H1 (cell line): ENCODE measurements at regions not wholly inside any gene's neighbourhood (a gene's known extent, or its start where the extent isn't known, plus 50 kb on each side); places are given as distances from the start of the nearest gene placed in this dataset.
A peak's percentile ranks its signal among the peaks of the same experiment; 100 is the strongest.

ENCODE experiments used
- CTCF ChIA-PET: fragments of 300-600 bp; sonication (Branson Sonifier 250); formaldehyde crosslinking; loops from one replicate; lab custom pipeline; 2021; ENCODE audit not compliant: partially characterized antibody; lab: Charles Lee
- POLR2A ChIA-PET: fragments of 300-600 bp; sonication (Branson Sonifier 250); formaldehyde crosslinking; loops from one replicate; lab custom pipeline; 2021; ENCODE audit warnings: inconsistent platforms; ENCODE audit not compliant: partially characterized antibody; lab: Charles Lee
- DNase-seq, 2 experiments: peaks; one replicate each; pipeline versions ENCODE4 v3.0.0 to v3.0.0-alpha.2; 2010 to 2022; ENCODE audit warnings: low spot score in 2 of 2, low read depth in 1 of 2, mixed read lengths in 1 of 2
- FAIRE-seq: peaks from 2 replicates; lab custom pipeline; 2011; peaks lifted over from hg19 to GRCh38; lab: Jason Lieb, UNC
- H2AFZ ChIP-seq: 2 replicates; pipeline ENCODE4 v1.8.1; 2012; ENCODE audit warnings: low read length, inconsistent platforms
- H2AK5ac ChIP-seq: 2 replicates; pipeline ENCODE4 v1.6.1; 2013; ENCODE audit warnings: low read depth, low read length
- H2BK120ac ChIP-seq: replicated peaks from 2 replicates; pipeline ENCODE3; 2013; ENCODE audit warnings: low read depth, low read length, inconsistent platforms
- H2BK12ac ChIP-seq: 2 replicates; pipeline ENCODE4 v1.6.1; 2013; ENCODE audit warnings: low read depth, low read length
- H2BK15ac ChIP-seq: 2 replicates; pipeline ENCODE4 v1.6.1; 2013; ENCODE audit warnings: low read length
- H2BK20ac ChIP-seq: 2 replicates; pipeline ENCODE4 v1.6.1; 2013; ENCODE audit warnings: low read length
- H2BK5ac ChIP-seq: 2 replicates; pipeline ENCODE4 v1.6.1; 2013; ENCODE audit warnings: low read depth, low read length
- H3K14ac ChIP-seq: 2 replicates; pipeline ENCODE4 v1.6.1; 2013; ENCODE audit warnings: inconsistent platforms; ENCODE audit not compliant: insufficient read length
- H3K18ac ChIP-seq: 2 replicates; pipeline ENCODE4 v1.6.1; 2013; ENCODE audit warnings: low read length; ENCODE audit errors: extremely low read depth
- H3K23ac ChIP-seq: 2 replicates; pipeline ENCODE4 v1.6.1; 2013; ENCODE audit warnings: inconsistent platforms; ENCODE audit not compliant: insufficient read length
- H3K23me2 ChIP-seq: 2 replicates; pipeline ENCODE4 v1.6.1; 2013; ENCODE audit warnings: low read depth, low read length
- H3K27ac ChIP-seq: 2 replicates; pipeline ENCODE4 v1.6.1; 2011; ENCODE audit warnings: low read depth, low read length, inconsistent platforms
- H3K27me3 ChIP-seq, 4 experiments: replicated peaks in 1 of 4; 1 replicate in 1 of 4; 2 replicates in 3 of 4; pipeline versions ENCODE4 v1.6.1 to v1.8.1; 2011 to 2013; ENCODE audit warnings: low read length in 3 of 4, mild to moderate bottlenecking in 3 of 4, inconsistent platforms in 2 of 4, mixed read lengths in 2 of 4, moderate library complexity in 1 of 4; ENCODE audit not compliant: control insufficient read depth in 3 of 4, insufficient read depth in 3 of 4; ENCODE audit errors: extremely low read depth in 1 of 4
- H3K36me3 ChIP-seq, 4 experiments: 2 replicates each; pipeline versions ENCODE4 v1.6.1 to v1.8.1; 2011 to 2013; ENCODE audit warnings: mild to moderate bottlenecking in 4 of 4, low read length in 3 of 4, moderate library complexity in 2 of 4, control low read depth in 1 of 4, inconsistent platforms in 1 of 4; ENCODE audit not compliant: insufficient read depth in 4 of 4, control insufficient read depth in 2 of 4
- H3K4ac ChIP-seq: replicated peaks from 2 replicates; pipeline ENCODE3; 2013; ENCODE audit warnings: low read length, low read depth, mixed read lengths, inconsistent platforms; ENCODE audit not compliant: insufficient read length
- H3K4me1 ChIP-seq, 4 experiments: replicated peaks in 1 of 4; 1 replicate in 1 of 4; 2 replicates in 3 of 4; pipeline versions ENCODE4 v1.6.1 to v1.8.1; 2011 to 2013; ENCODE audit warnings: low read length in 3 of 4, inconsistent platforms in 2 of 4, mixed read lengths in 1 of 4; ENCODE audit not compliant: insufficient read depth in 4 of 4, control insufficient read depth in 3 of 4
- H3K4me2 ChIP-seq, 2 experiments: 2 replicates each; pipeline versions ENCODE4 v1.6.1 to v1.8.1; 2011 to 2013; ENCODE audit warnings: low read depth in 2 of 2, low read length in 2 of 2, control low read depth in 1 of 2, inconsistent platforms in 1 of 2, mild to moderate bottlenecking in 1 of 2; ENCODE audit not compliant: insufficient read depth in 1 of 2
- H3K4me3 ChIP-seq, 4 experiments: fragments of 200-600, 300-600 bp in 1 of 4; sonication (generic), shearing (Covaris generic), sonication (Bioruptor Twin) in 1 of 4; 2 replicates each; pipeline versions ENCODE4 v1.5.1 to v1.8.1; 2011 to 2016; ENCODE audit warnings: low read length in 4 of 4, low read depth in 3 of 4, control low read depth in 2 of 4, inconsistent platforms in 2 of 4, mild to moderate bottlenecking in 2 of 4, mixed read lengths in 1 of 4, moderate library complexity in 1 of 4; ENCODE audit not compliant: insufficient read depth in 2 of 4; ENCODE audit errors: extremely low read depth in 1 of 4
- H3K56ac ChIP-seq: replicated peaks from 2 replicates; pipeline ENCODE3; 2013; ENCODE audit warnings: low read depth, mild to moderate bottlenecking, mixed read lengths, low read length, inconsistent platforms; ENCODE audit not compliant: insufficient read length
- H3K79me1 ChIP-seq: 2 replicates; pipeline ENCODE4 v1.6.1; 2013; ENCODE audit warnings: low read depth, low read length, control low read depth
- H3K79me2 ChIP-seq, 2 experiments: 2 replicates each; pipeline versions ENCODE4 v1.6.1 to v1.8.1; 2012 to 2013; ENCODE audit warnings: low read length in 2 of 2, mild to moderate bottlenecking in 2 of 2, inconsistent platforms in 1 of 2; ENCODE audit not compliant: insufficient read depth in 2 of 2, control insufficient read depth in 1 of 2
- H3K9ac ChIP-seq, 4 experiments: replicated peaks in 1 of 4; 1 replicate in 1 of 4; 2 replicates in 3 of 4; pipeline versions ENCODE4 v1.6.1 to v1.8.1; 2011 to 2013; ENCODE audit warnings: low read depth in 3 of 4, low read length in 3 of 4, control low read depth in 2 of 4, mild to moderate bottlenecking in 2 of 4, moderate library complexity in 2 of 4, inconsistent platforms in 1 of 4; ENCODE audit errors: extremely low read depth in 1 of 4
- H3K9me3 ChIP-seq, 2 experiments: 2 replicates each; pipeline versions ENCODE4 v1.6.1 to v1.8.1; 2012 to 2013; ENCODE audit warnings: mild to moderate bottlenecking in 2 of 2, moderate library complexity in 2 of 2, control low read depth in 1 of 2, inconsistent platforms in 1 of 2, low read depth in 1 of 2, low read length in 1 of 2, mixed read lengths in 1 of 2; ENCODE audit not compliant: insufficient read depth in 2 of 2
- H4K20me1 ChIP-seq, 2 experiments: replicated peaks in 1 of 2; 2 replicates each; pipeline versions ENCODE3 to v1.8.1; 2011 to 2013; ENCODE audit warnings: inconsistent platforms in 2 of 2, low read length in 2 of 2, mild to moderate bottlenecking in 1 of 2; ENCODE audit not compliant: insufficient read depth in 2 of 2, control insufficient read depth in 1 of 2
- H4K5ac ChIP-seq: 2 replicates; pipeline ENCODE4 v1.6.1; 2013; ENCODE audit warnings: low read length, low read depth, mixed read lengths, inconsistent platforms; ENCODE audit not compliant: insufficient read length
- H4K8ac ChIP-seq: 2 replicates; pipeline ENCODE4 v1.8.0; 2013; ENCODE audit warnings: mild to moderate bottlenecking, moderate library complexity, low read length, inconsistent platforms; ENCODE audit not compliant: insufficient read depth; ENCODE audit errors: extremely low read depth
- H4K91ac ChIP-seq: replicated peaks from 2 replicates; pipeline ENCODE3; 2013; ENCODE audit warnings: low read length, mixed read lengths, inconsistent platforms; ENCODE audit not compliant: insufficient read length
- ATF2 ChIP-seq: IDR thresholded peaks from 2 replicates; pipeline ENCODE4 v1.6.1; 2012; ENCODE audit warnings: low read length, inconsistent platforms
- BCL11A ChIP-seq, 2 experiments: IDR thresholded peaks; one replicate each; pipeline ENCODE4 v1.6.1; 2011; ENCODE audit warnings: low read depth in 2 of 2, low read length in 2 of 2, mild to moderate bottlenecking in 2 of 2
- CTCF ChIP-seq, 3 experiments: IDR thresholded peaks; 1 replicate in 2 of 3; 2 replicates in 1 of 3; pipeline versions ENCODE4 v1.5.1 to v1.6.1; 2011; ENCODE audit warnings: low read length in 3 of 3, mild to moderate bottlenecking in 3 of 3, inconsistent platforms in 2 of 3, low read depth in 1 of 3, moderate library complexity in 1 of 3; ENCODE audit not compliant: insufficient read depth in 1 of 3; ENCODE audit errors: control extremely low read depth in 1 of 3
- KDM4A ChIP-seq: IDR thresholded peaks from one replicate; pipeline ENCODE4 v1.7.1; 2012; ENCODE audit warnings: low read depth, mild to moderate bottlenecking, moderate library complexity, low read length, inconsistent platforms; ENCODE audit not compliant: severe bottlenecking
- KDM5A ChIP-seq: fragments of 200-600 bp; IDR thresholded peaks from 2 replicates; pipeline ENCODE4 v1.7.1; 2012; ENCODE audit warnings: mild to moderate bottlenecking, low read length, inconsistent platforms, mixed read lengths
- MAFK ChIP-seq: IDR thresholded peaks from 2 replicates; pipeline ENCODE4 v1.6.1; 2012; ENCODE audit warnings: low read depth, mild to moderate bottlenecking, improper control_type of control experiment, low read length
- RAD21 ChIP-seq, 2 experiments: IDR thresholded peaks in 1 of 2; conservative IDR thresholded peaks in 1 of 2; 2 replicates each; pipeline ENCODE4 v1.6.1; 2011; ENCODE audit warnings: low read depth in 2 of 2, low read length in 2 of 2, improper control_type of control experiment in 1 of 2, inconsistent platforms in 1 of 2, mild to moderate bottlenecking in 1 of 2, moderate library complexity in 1 of 2
- RFX5 ChIP-seq: IDR thresholded peaks from 2 replicates; pipeline ENCODE4 v1.6.1; 2011; ENCODE audit warnings: low read depth, low read length, improper control_type of control experiment, borderline replicate concordance
- TAF1 ChIP-seq: IDR thresholded peaks from 2 replicates; pipeline ENCODE4 v1.6.1; 2011; ENCODE audit warnings: mild to moderate bottlenecking, low read depth, low read length
- WGBS, 2 experiments: shearing (Covaris generic) in 1 of 2; methylation state at CpG; one replicate each; pipeline versions ENCODE4 v1.1.6 to v1.1.7; 2013 to 2015; ENCODE audit warnings: low lambda C conversion rate in 2 of 2, mixed read lengths in 2 of 2, inconsistent platforms in 1 of 2, low coverage in 1 of 2, missing lambda C conversion rate in 1 of 2; ENCODE audit not compliant: insufficient replicate concordance in 2 of 2, insufficient coverage in 1 of 2, insufficient read length in 1 of 2; ENCODE audit errors: extremely low coverage in 1 of 2, missing lambda C conversion rate in 1 of 2; 5-methylcytosine and 5-hydroxymethylcytosine counted together

GRCh38 chr6:11947063-11947462, 65.0 kb upstream of the HIVEP1 start:
- H3K18ac ChIP-seq, result no peak overlapping the region
- CTCF ChIA-PET, result interaction anchor here (0.5 to 2.7 kb wide), 25 partner anchors 9 to 343 kb away, joined by 3 to 14 read pairs (median 3); partner anchors contain the start of gene EDN1

More at GRCh38 chr6:11947063-11947462, 65.0 kb upstream of the HIVEP1 start:
- Histone ChIP-seq H2BK120ac (no peak overlapping the region), H4K8ac (no peak overlapping the region), H3K79me1 (no peaks in the 10 kb centered on the region), H4K20me1 (no peaks in the 10 kb centered on the region), H3K27ac (no peak overlapping the region), H3K23ac (no peak overlapping the region), H4K5ac (no peak overlapping the region), H3K4me2 (no peak overlapping the region), H3K4me1 (no peaks in the 10 kb centered on the region), H2BK15ac (no peak overlapping the region), H3K9ac (no peak overlapping the region), H3K36me3 (no peaks in the 10 kb centered on the region), H3K56ac (no peak overlapping the region), H2BK12ac (no peak overlapping the region), H2BK20ac (no peak overlapping the region), H3K23me2 (no peaks in the 10 kb centered on the region), H3K4ac (no peak overlapping the region), H2AK5ac (no peak overlapping the region), H3K4me3 (no peak overlapping the region), H3K27me3 (no peaks in the 10 kb centered on the region), H3K9me3 (no peaks in the 10 kb centered on the region), H2AFZ (no peak overlapping the region), H2BK5ac (no peak overlapping the region), H3K14ac (no peak overlapping the region), H4K91ac (no peak overlapping the region), H3K79me2 (no peaks in the 10 kb centered on the region)
- TF ChIP-seq TAF1 (no peak), KDM4A (no peak), RFX5 (no peak), BCL11A (IDR thresholded peaks at IDR 0.05; ENCODE audit: low read depth in 2 of 2, low read length in 2 of 2) (no peak), ATF2 (no peak), CTCF (IDR thresholded peaks at IDR 0.05; ENCODE audit: control extremely low read depth in 1 of 3, insufficient read depth in 1 of 3, low read depth in 1 of 3, low read length in 3 of 3) (peak in 1 of 3 experiments; percentile 62; a peak in 1 of 4 replicates), KDM5A (no peak), MAFK (no peak), RAD21 (IDR thresholded peaks at IDR 0.05 in 1 of 2, conservative IDR thresholded peaks at IDR 0.05 in 1 of 2; ENCODE audit: low read depth in 2 of 2, low read length in 2 of 2) (peak; percentile 43 to 45)
- DNase-seq (no peak), FAIRE-seq (peak; percentile 60)
- WGBS, 2 experiments, result 71% methylated on average over 2 of the region's 2 CpGs; no CpG with 5 or more reads in 1 of the 2 experiments
- POLR2A ChIA-PET, result no interaction called here
